ENCODE measurements at regions not wholly inside any gene's neighbourhood (a gene's known extent, or its start where the extent isn't known, plus 50 kb on each side); places are given as distances from the start of the nearest gene placed in this dataset.

- TF ChIP-seq HDGF (IDR thresholded peaks at IDR 0.05; ENCODE audit: borderline replicate concordance) (no peak), SP1 (IDR thresholded peaks at IDR 0.05) (no peak), SUZ12 (IDR thresholded peaks at IDR 0.05) (no peak), BHLHE40 (IDR thresholded peaks at IDR 0.05; ENCODE audit: borderline replicate concordance) (no peak), ELF4 (IDR thresholded peaks at IDR 0.05) (no peak)
Measured at GRCh38 chr7:84792231-84792893, 394.5 kb downstream of the SEMA3D start.

Measured in HEK293T (cell line).